Fibroblast of lung (primary cell): ENCODE measurements at regions not wholly inside any gene's neighbourhood (a gene's known extent, or its start where the extent isn't known, plus 50 kb on each side); places are given as distances from the start of the nearest gene placed in this dataset.

Experiments
- DNase-seq, 2 donors: peaks; one replicate each; pipeline versions ENCODE4 v3.0.0 to v3.0.0-alpha.2; 2010; ENCODE audit warnings: low read depth in 2 of 2
- H2AFZ ChIP-seq: 2 replicates; pipeline ENCODE4 v1.5.1; 2012; ENCODE audit warnings: low read length, control low read depth, inconsistent platforms
- H3K27ac ChIP-seq: 2 replicates; pipeline ENCODE4 v1.5.1; 2011; ENCODE audit warnings: low read length, control low read depth; ENCODE audit not compliant: insufficient read depth
- H3K27me3 ChIP-seq: 2 replicates; pipeline ENCODE4 v1.5.1; 2011; ENCODE audit warnings: mild to moderate bottlenecking, low read length; ENCODE audit not compliant: control insufficient read depth, insufficient read depth
- H3K36me3 ChIP-seq: 2 replicates; pipeline ENCODE4 v1.5.1; 2011; ENCODE audit warnings: low read length; ENCODE audit not compliant: control insufficient read depth, insufficient read depth
- H3K4me1 ChIP-seq: 2 replicates; pipeline ENCODE4 v1.5.1; 2011; ENCODE audit warnings: low read length; ENCODE audit not compliant: control insufficient read depth, insufficient read depth; ENCODE audit errors: extremely low read depth
- H3K4me2 ChIP-seq: 2 replicates; pipeline ENCODE4 v1.5.1; 2011; ENCODE audit warnings: low read length, control low read depth; ENCODE audit not compliant: insufficient read depth; ENCODE audit errors: extremely low read depth
- H3K4me3 ChIP-seq, 4 experiments: fragments of 200-600 bp in 1 of 4; sonication (generic) in 1 of 4; replicated peaks in 1 of 4; 2 replicates each; pipeline ENCODE4 v1.5.1; 2011 to 2016; ENCODE audit warnings: low read length in 4 of 4, low read depth in 3 of 4, mild to moderate bottlenecking in 3 of 4, control low read depth in 2 of 4, inconsistent platforms in 1 of 4, mixed read lengths in 1 of 4; ENCODE audit not compliant: insufficient read depth in 1 of 4; ENCODE audit errors: control extremely low read depth in 1 of 4
- H3K79me2 ChIP-seq: 2 replicates; pipeline ENCODE4 v1.5.1; 2012; ENCODE audit warnings: mild to moderate bottlenecking, low read length, inconsistent platforms; ENCODE audit not compliant: control insufficient read depth, insufficient read depth
- H3K9ac ChIP-seq: 2 replicates; pipeline ENCODE4 v1.5.1; 2011; ENCODE audit warnings: mild to moderate bottlenecking, low read length, control low read depth; ENCODE audit not compliant: insufficient read depth
- H3K9me3 ChIP-seq: 2 replicates; pipeline ENCODE4 v1.5.1; 2012; ENCODE audit warnings: low read depth, low read length; ENCODE audit not compliant: control insufficient read depth, insufficient read depth
- H4K20me1 ChIP-seq: 2 replicates; pipeline ENCODE4 v1.5.1; 2011; ENCODE audit warnings: low read length; ENCODE audit not compliant: control insufficient read depth, insufficient read depth; ENCODE audit errors: extremely low read depth
- EZH2 ChIP-seq: IDR thresholded peaks from 2 replicates; pipeline ENCODE4 v1.5.1; 2012; ENCODE audit warnings: low read length, control low read depth, mild to moderate bottlenecking; ENCODE audit errors: missing control alignments
- TF ChIP-seq, protein P1 (sequence below), 2 donors: IDR thresholded peaks in 1 of 2; conservative IDR thresholded peaks in 1 of 2; 1 replicate in 1 of 2; 2 replicates in 1 of 2; pipeline ENCODE4 v1.5.1; 2011 to 2012; ENCODE audit warnings: low read length in 2 of 2, control low read depth in 1 of 2, inconsistent platforms in 1 of 2, low read depth in 1 of 2, mild to moderate bottlenecking in 1 of 2

DNA sequence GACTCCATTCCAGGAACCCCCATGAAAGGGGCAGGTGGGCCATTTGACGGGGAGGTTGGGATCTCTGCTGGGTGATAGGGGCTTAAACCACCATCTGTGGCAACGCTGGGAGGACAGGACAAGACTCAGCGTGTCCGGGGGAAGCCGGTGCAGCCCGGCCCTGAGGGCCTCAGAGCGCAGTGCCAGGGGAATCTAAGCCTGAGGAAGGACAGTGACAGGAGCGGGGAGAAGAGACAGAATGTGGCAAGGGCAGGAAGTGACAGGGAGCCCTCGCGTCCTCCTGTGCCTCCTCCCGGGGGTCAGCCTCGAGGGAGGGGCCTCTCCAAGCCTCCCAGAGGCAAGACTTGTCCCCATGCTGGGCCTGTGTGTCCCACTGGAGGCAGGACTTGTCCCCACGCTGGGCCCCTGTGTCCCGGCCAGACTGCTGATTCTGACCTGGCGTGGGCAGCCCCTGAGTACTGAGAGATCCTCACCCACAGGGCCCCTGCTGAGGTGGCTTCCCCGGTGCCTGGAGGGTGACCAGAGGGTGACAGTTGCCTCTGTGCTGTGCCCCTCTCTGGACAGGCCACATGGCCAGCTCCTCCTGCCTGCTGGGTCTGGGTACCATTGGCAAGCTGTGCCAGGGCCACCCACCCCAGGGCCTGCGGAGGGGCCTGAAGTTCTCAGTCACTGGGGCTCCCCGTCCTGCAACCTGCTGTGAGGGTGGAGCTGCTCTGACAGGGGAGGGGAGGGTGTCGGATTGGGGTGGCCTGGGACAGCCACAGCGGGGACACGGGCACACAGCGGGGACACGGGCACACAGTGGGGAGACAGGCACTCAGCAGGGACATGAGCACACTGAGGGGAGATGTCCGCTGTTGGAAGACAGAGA lies 676.2 kb downstream of the BRD1 start:
- no peak overlapping the region for H3K9ac ChIP-seq
- H3K4me2 ChIP-seq: no peak overlapping the region
- H2AFZ ChIP-seq: no peak overlapping the region
- H3K9me3 ChIP-seq: no peaks in the 10 kb centered on the region
- TF ChIP-seq, protein P1, sequence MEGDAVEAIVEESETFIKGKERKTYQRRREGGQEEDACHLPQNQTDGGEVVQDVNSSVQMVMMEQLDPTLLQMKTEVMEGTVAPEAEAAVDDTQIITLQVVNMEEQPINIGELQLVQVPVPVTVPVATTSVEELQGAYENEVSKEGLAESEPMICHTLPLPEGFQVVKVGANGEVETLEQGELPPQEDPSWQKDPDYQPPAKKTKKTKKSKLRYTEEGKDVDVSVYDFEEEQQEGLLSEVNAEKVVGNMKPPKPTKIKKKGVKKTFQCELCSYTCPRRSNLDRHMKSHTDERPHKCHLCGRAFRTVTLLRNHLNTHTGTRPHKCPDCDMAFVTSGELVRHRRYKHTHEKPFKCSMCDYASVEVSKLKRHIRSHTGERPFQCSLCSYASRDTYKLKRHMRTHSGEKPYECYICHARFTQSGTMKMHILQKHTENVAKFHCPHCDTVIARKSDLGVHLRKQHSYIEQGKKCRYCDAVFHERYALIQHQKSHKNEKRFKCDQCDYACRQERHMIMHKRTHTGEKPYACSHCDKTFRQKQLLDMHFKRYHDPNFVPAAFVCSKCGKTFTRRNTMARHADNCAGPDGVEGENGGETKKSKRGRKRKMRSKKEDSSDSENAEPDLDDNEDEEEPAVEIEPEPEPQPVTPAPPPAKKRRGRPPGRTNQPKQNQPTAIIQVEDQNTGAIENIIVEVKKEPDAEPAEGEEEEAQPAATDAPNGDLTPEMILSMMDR (conservative IDR thresholded peaks at IDR 0.05 in 1 of 2, IDR thresholded peaks at IDR 0.05 in 1 of 2; ENCODE audit: low read depth in 1 of 2, low read length in 2 of 2): no peak
- no peak for TF ChIP-seq EZH2
- no peaks in the 10 kb centered on the region for H4K20me1 ChIP-seq
- H3K4me1 ChIP-seq: no peaks in the 10 kb centered on the region
- no peak overlapping the region for H3K27ac ChIP-seq
- no peaks in the 10 kb centered on the region for H3K36me3 ChIP-seq
- no peaks in the 10 kb centered on the region for H3K27me3 ChIP-seq
- DNase-seq: no peak
- no peak overlapping the region for H3K4me3 ChIP-seq
- no peaks in the 10 kb centered on the region for H3K79me2 ChIP-seq

DNA sequence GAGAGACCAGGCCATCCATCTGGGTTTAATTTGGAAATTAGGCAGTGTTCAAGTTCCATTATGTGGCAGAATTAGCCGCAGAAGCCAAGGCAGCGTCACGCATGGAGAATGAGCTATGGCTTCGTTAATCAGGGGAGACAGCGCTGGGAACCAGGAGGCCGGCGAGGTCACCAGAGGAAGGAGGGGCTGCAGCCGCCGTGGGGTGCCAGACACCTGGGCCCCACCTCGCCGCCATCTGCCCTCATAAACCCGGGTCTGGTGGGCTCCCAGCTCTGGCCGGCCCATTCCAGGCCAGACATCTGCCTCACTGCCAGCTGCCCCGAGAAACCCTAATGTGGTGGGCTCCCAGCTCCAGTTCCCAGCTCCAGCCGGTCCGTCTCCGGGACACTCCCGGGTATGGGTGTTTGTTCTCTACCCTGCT lies 676.9 kb downstream of the BRD1 start:
- Histone ChIP-seq H3K36me3 (no peaks in the 10 kb centered on the region), H3K27me3 (no peaks in the 10 kb centered on the region), H3K4me3 (no peak overlapping the region), H3K9ac (no peak overlapping the region), H4K20me1 (no peaks in the 10 kb centered on the region), H3K9me3 (no peaks in the 10 kb centered on the region), H3K27ac (no peak overlapping the region), H2AFZ (no peak overlapping the region), H3K4me1 (no peaks in the 10 kb centered on the region), H3K79me2 (no peaks in the 10 kb centered on the region), H3K4me2 (no peak overlapping the region)
- no peak for DNase-seq
- TF ChIP-seq EZH2: no peak
- TF ChIP-seq, protein P1 (conservative IDR thresholded peaks at IDR 0.05 in 1 of 2, IDR thresholded peaks at IDR 0.05 in 1 of 2; ENCODE audit: low read depth in 1 of 2, low read length in 2 of 2): no peak

DNA sequence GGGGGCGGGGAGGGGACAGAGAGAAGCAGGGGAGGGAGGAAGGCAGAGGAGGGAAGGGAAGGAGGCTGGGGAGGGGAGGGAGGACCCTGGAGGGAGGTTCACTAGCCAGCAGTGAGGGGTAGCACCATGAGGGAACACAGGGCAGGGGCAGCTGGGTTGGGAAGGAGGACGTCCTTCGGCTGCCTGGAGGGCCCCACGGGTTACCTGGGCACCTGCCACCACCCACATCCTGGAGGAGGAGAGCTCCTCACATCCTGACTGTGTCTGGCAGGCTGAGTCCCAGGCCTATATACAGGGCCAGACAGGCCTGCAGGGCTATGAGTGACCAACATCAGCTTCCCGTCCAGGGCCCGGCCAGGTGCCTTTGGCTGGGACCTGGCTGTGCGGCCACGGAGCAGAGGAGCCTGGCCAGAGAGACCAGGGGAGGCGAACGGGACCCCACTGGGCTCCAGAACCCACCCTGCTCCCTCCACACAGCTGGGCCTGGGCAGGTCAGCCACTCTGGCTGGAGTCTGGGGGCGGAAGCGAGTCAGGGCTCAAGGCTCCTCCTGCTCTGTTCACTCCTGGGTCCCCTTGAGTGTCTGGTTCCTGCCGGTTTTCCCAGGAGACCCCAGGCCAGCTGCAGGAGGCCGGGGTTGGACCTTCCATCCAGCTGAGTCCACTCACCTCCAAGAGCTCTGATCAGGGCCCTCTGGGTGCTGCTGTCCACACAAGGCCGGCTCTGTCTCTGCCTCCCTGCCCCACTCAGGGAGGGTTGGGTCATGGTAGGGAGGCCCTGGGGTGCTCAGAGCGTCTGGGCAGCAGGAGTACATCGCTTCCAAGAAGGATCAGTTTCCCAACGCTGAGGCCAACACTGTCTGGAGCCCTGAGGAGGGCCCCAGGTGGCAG lies 677.7 kb downstream of the BRD1 start:
- Histone ChIP-seq H3K4me2 (no peak overlapping the region), H3K4me1 (no peaks in the 10 kb centered on the region), H3K9ac (no peak overlapping the region), H3K79me2 (no peaks in the 10 kb centered on the region), H3K4me3 (no peak overlapping the region), H2AFZ (no peak overlapping the region), H3K36me3 (no peaks in the 10 kb centered on the region), H3K9me3 (no peaks in the 10 kb centered on the region), H3K27me3 (no peaks in the 10 kb centered on the region), H4K20me1 (no peaks in the 10 kb centered on the region), H3K27ac (no peak overlapping the region)
- DNase-seq: no peak
- TF ChIP-seq, protein P1 (conservative IDR thresholded peaks at IDR 0.05 in 1 of 2, IDR thresholded peaks at IDR 0.05 in 1 of 2; ENCODE audit: low read depth in 1 of 2, low read length in 2 of 2): no peak
- no peak for TF ChIP-seq EZH2
